HCT116 (cell line): ENCODE measurements at regions not wholly inside any gene's neighbourhood (a gene's known extent, or its start where the extent isn't known, plus 50 kb on each side); places are given as distances from the start of the nearest gene placed in this dataset.

Source experiments
- ATAC-seq: fragments of 200-7000 bp; cut with Tn5 transposase; 2 replicates; pipeline ENCODE4 v1.9.1; 2020; ENCODE audit warnings: mild to moderate bottlenecking, moderate library complexity
- BruUV-seq: library from RNA; stranded (reverse); fragments of 400-500 nt; replicated peaks from 2 replicates; lab custom pipeline; 2021; lab: Mats Ljungman, UMichigan
- CTCF ChIA-PET: fragments of 300-600 bp; sonication (Branson Sonifier 250); formaldehyde crosslinking; loops from one replicate; lab custom pipeline; 2021; ENCODE audit warnings: antibody characterized with exemption; lab: Charles Lee
- POLR2A ChIA-PET: fragments of 300-600, 350-600 bp; sonication (Branson Sonifier 250); formaldehyde crosslinking; loops from one replicate; lab custom pipeline; 2021; ENCODE audit warnings: antibody characterized with exemption; lab: Charles Lee
- RAD21 ChIA-PET, 2 experiments: fragments of 300-600 bp; sonication (Branson Sonifier 250); formaldehyde crosslinking; loops; one replicate each; lab custom pipeline; 2023; ENCODE audit warnings: low total read pairs in 2 of 2; ENCODE audit not compliant: uncharacterized antibody in 2 of 2, unreplicated experiment in 2 of 2, low non-redundant PET in 1 of 2; lab: Charles Lee
- DNase-seq: peaks from one replicate; pipeline ENCODE4 v3.0.0-alpha.2; 2010; ENCODE audit warnings: low read depth, low spot score
- H2AFZ ChIP-seq: fragments of 200-600 bp; shearing (Covaris generic), sonication (generic); 2 replicates; pipeline ENCODE4 v1.6.1; 2017; ENCODE audit warnings: low read depth, mixed run types, mixed read lengths, antibody characterized with exemption, low read length; ENCODE audit not compliant: poor library complexity, severe bottlenecking
- H3K27ac ChIP-seq: 2 replicates; pipeline ENCODE4 v1.5.1; 2012; ENCODE audit warnings: low read depth, low read length
- H3K27me3 ChIP-seq: fragments of 200-600 bp; sonication (generic); 2 replicates; pipeline ENCODE4 v1.6.1; 2016; ENCODE audit warnings: mixed run types, low read length, mixed read lengths; ENCODE audit not compliant: insufficient read depth
- H3K36me3 ChIP-seq, 2 experiments: fragments of 200-500 bp in 1 of 2; fragments of 200-600 bp in 1 of 2; sonication (Bioruptor generic) in 1 of 2; sonication (generic) in 1 of 2; 2 replicates each; pipeline versions ENCODE4 v1.5.1 to v1.6.1; 2014 to 2016; ENCODE audit warnings: low read length in 2 of 2, inconsistent platforms in 1 of 2, mixed read lengths in 1 of 2, mixed run types in 1 of 2; ENCODE audit not compliant: insufficient read depth in 2 of 2, control insufficient read depth in 1 of 2
- H3K4me1 ChIP-seq, 2 experiments: fragments of 200-600 bp in 1 of 2; sonication (generic) in 1 of 2; 2 replicates each; pipeline versions ENCODE4 v1.5.1 to v1.6.1; 2012 to 2017; ENCODE audit warnings: low read length in 2 of 2, inconsistent platforms in 1 of 2, mild to moderate bottlenecking in 1 of 2, mixed read lengths in 1 of 2, mixed run types in 1 of 2, moderate library complexity in 1 of 2; ENCODE audit not compliant: insufficient read depth in 2 of 2, control insufficient read depth in 1 of 2
- H3K4me2 ChIP-seq: fragments of 200-600 bp; sonication (generic); 2 replicates; pipeline ENCODE4 v1.6.1; 2017; ENCODE audit warnings: mixed run types, low read length, mixed read lengths
- H3K4me3 ChIP-seq, 2 experiments: fragments of 200-600 bp in 1 of 2; sonication (generic) in 1 of 2; replicated peaks in 1 of 2; 2 replicates each; pipeline ENCODE4 v1.5.1; 2011 to 2016; ENCODE audit warnings: low read length in 2 of 2, control low read depth in 1 of 2, low read depth in 1 of 2, mild to moderate bottlenecking in 1 of 2, mixed read lengths in 1 of 2, mixed run types in 1 of 2
- H3K79me2 ChIP-seq: fragments of 200-600 bp; sonication (generic); 2 replicates; pipeline ENCODE4 v1.6.1; 2017; ENCODE audit warnings: mild to moderate bottlenecking, mixed run types, low read length, moderate library complexity, mixed read lengths; ENCODE audit not compliant: insufficient read depth
- H3K9ac ChIP-seq: fragments of 200-600 bp; sonication (generic); 2 replicates; pipeline ENCODE4 v1.6.1; 2016; ENCODE audit warnings: low read length, mixed read lengths
- H3K9me2 ChIP-seq: fragments of 200-600 bp; sonication (generic), shearing (Covaris generic); 2 replicates; pipeline ENCODE4 v1.6.1; 2017; ENCODE audit warnings: mixed run types, mild to moderate bottlenecking, moderate library complexity; ENCODE audit not compliant: insufficient read depth
- H3K9me3 ChIP-seq, 2 experiments: fragments of 200-500 bp in 1 of 2; fragments of 200-600 bp in 1 of 2; sonication (Bioruptor generic) in 1 of 2; sonication (generic) in 1 of 2; 2 replicates each; pipeline ENCODE4 v1.6.1; 2014 to 2017; ENCODE audit warnings: low read length in 2 of 2, mixed read lengths in 2 of 2, inconsistent platforms in 1 of 2, low read depth in 1 of 2, mild to moderate bottlenecking in 1 of 2, mixed run types in 1 of 2, moderate library complexity in 1 of 2; ENCODE audit not compliant: control insufficient read depth in 1 of 2, insufficient read depth in 1 of 2
- H4K20me1 ChIP-seq: fragments of 200-600 bp; sonication (generic), shearing (Covaris generic); 2 replicates; pipeline ENCODE4 v1.6.1; 2017; ENCODE audit warnings: mixed run types, mild to moderate bottlenecking, moderate library complexity; ENCODE audit not compliant: insufficient read depth
- ATF3 ChIP-seq: IDR thresholded peaks from 2 replicates; pipeline ENCODE4 v1.6.1; 2012
- CBX3 ChIP-seq: IDR thresholded peaks from 2 replicates; pipeline ENCODE4 v1.6.1; 2012; ENCODE audit warnings: low read depth
- CEBPB ChIP-seq: IDR thresholded peaks from 2 replicates; pipeline ENCODE4 v1.6.1; 2012; ENCODE audit warnings: low read depth
- ELF1 ChIP-seq: IDR thresholded peaks from 2 replicates; pipeline ENCODE4 v1.6.1; 2012; ENCODE audit warnings: low read depth, borderline replicate concordance
- FOSL1 ChIP-seq: IDR thresholded peaks from 2 replicates; pipeline ENCODE4 v1.6.1; 2012; ENCODE audit warnings: low read depth
- POLR2A ChIP-seq: IDR thresholded peaks from 2 replicates; pipeline ENCODE4 v1.7.0; 2011; ENCODE audit warnings: borderline replicate concordance; ENCODE audit not compliant: insufficient read depth, insufficient read length; ENCODE audit errors: extremely low read depth
- RAD21 ChIP-seq: IDR thresholded peaks from 2 replicates; pipeline ENCODE4 v1.6.1; 2012; ENCODE audit warnings: low read depth, mild to moderate bottlenecking
- SP1 ChIP-seq: IDR thresholded peaks from 2 replicates; pipeline ENCODE4 v1.6.1; 2012; ENCODE audit warnings: low read depth
- ZFX ChIP-seq: fragments of 450-650 bp; IDR thresholded peaks from 2 replicates; pipeline ENCODE4 v1.6.1; 2017
- intact Hi-C: fragments of 100-400 bp; cut with micrococcal nuclease; formaldehyde crosslinking; loops from 2 replicates; pipeline ENCODE4 v1.10.0; 2022

GRCh38 chr2:15731213-15731888 is 139.7 kb downstream of the DDX1 start (continued):
- TF ChIP-seq CBX3: no peak
- no peak for TF ChIP-seq SP1
- no peak for TF ChIP-seq POLR2A
- TF ChIP-seq RAD21: no peak
- TF ChIP-seq ATF3: no peak

- TF ChIP-seq FOSL1: no peak
- TF ChIP-seq ELF1: no peak
- TF ChIP-seq ATF3: no peak
- no peak for TF ChIP-seq CEBPB
- TF ChIP-seq ZFX: no peak
- TF ChIP-seq, all 23 proteins: peak for 0
- no peak for ATAC-seq
- POLR2A ChIA-PET: no interaction called here
- Histone ChIP-seq H3K36me3 (no peaks in the 10 kb centered on the region), H3K9me2 (no peaks in the 10 kb centered on the region), H3K9ac (no peak overlapping the region), H3K9me3 (no peaks in the 10 kb centered on the region), H2AFZ (no peak overlapping the region), H3K27ac (no peak overlapping the region), H3K4me3 (no peak overlapping the region), H4K20me1 (no peaks in the 10 kb centered on the region), H3K27me3 (peaks cover 59% of the 10 kb centered on the region), H3K79me2 (no peaks in the 10 kb centered on the region), H3K4me1 (peaks cover 13% of the 10 kb centered on the region in 2 experiments), H3K4me2 (no peak overlapping the region)
- no peak for DNase-seq
- no TSS peak for BruUV-seq
- RAD21 ChIA-PET: no interaction called here
- CTCF ChIA-PET: no interaction called here
- intact Hi-C loops: no loop called here
These were observed 140.2 kb downstream of the DDX1 start for GRCh38 chr2:15731889-15732271.
